Kidney epithelial cell (primary cell): ENCODE measurements at regions not wholly inside any gene's neighbourhood (a gene's known extent, or its start where the extent isn't known, plus 50 kb on each side); places are given as distances from the start of the nearest gene placed in this dataset.

Experiments
- DNase-seq: peaks from one replicate; pipeline ENCODE4 v3.0.0-alpha.2; 2010; ENCODE audit warnings: low read depth
- H3K27me3 ChIP-seq: 2 replicates; pipeline ENCODE4 v1.6.0; 2011; ENCODE audit warnings: low read length; ENCODE audit not compliant: control insufficient read depth, insufficient read depth
- H3K36me3 ChIP-seq: 2 replicates; pipeline ENCODE4 v1.5.1; 2011; ENCODE audit warnings: low read length; ENCODE audit not compliant: control insufficient read depth, insufficient read depth
- H3K4me3 ChIP-seq: 2 replicates; pipeline ENCODE4 v1.5.1; 2011; ENCODE audit warnings: low read depth, mild to moderate bottlenecking, control low read depth, low read length
- CTCF ChIP-seq: IDR thresholded peaks from 2 replicates; pipeline ENCODE4 v1.5.1; 2011; ENCODE audit warnings: mild to moderate bottlenecking, moderate library complexity, low read length, control low read depth, inconsistent platforms; ENCODE audit not compliant: insufficient read depth, poor library complexity, severe bottlenecking

- Histone ChIP-seq H3K4me3 (no peak overlapping the region), H3K27me3 (no peaks in the 10 kb centered on the region), H3K36me3 (no peaks in the 10 kb centered on the region)
- no peak for DNase-seq
- TF ChIP-seq CTCF, result no peak
Observed at GRCh38 chr11:130653838-130654636, 205.6 kb downstream of the ADAMTS15 start.

- H3K4me3 ChIP-seq, result no peak overlapping the region
- no peak for TF ChIP-seq CTCF
- no peak for DNase-seq
- H3K36me3 ChIP-seq, result no peaks in the 10 kb centered on the region
- no peaks in the 10 kb centered on the region for H3K27me3 ChIP-seq
Observed at GRCh38 chr11:130655300-130655699, 206.9 kb downstream of the ADAMTS15 start.

- H3K36me3 ChIP-seq, result no peaks in the 10 kb centered on the region
- no peak overlapping the region for H3K4me3 ChIP-seq
- TF ChIP-seq CTCF, result no peak
- H3K27me3 ChIP-seq, result no peaks in the 10 kb centered on the region
- DNase-seq, result no peak
Observed at GRCh38 chr11:130666781-130667251, 218.4 kb downstream of the ADAMTS15 start.

GRCh38 chr11:130668751-130669150, 220.3 kb downstream of the ADAMTS15 start:
- Histone ChIP-seq H3K4me3 (no peak overlapping the region), H3K27me3 (no peaks in the 10 kb centered on the region), H3K36me3 (no peaks in the 10 kb centered on the region)
- TF ChIP-seq CTCF, result no peak
- no peak for DNase-seq

- Histone ChIP-seq H3K27me3 (no peaks in the 10 kb centered on the region), H3K36me3 (no peaks in the 10 kb centered on the region), H3K4me3 (no peak overlapping the region)
- TF ChIP-seq CTCF, result no peak
- DNase-seq, result no peak
Observed at GRCh38 chr11:130670200-130670599, 221.8 kb downstream of the ADAMTS15 start.
